Effector memory CD4-positive, alpha-beta T cell (primary cell): ENCODE measurements at regions not wholly inside any gene's neighbourhood (a gene's known extent, or its start where the extent isn't known, plus 50 kb on each side); places are given as distances from the start of the nearest gene placed in this dataset.

ENCODE experiments used
- DNase-seq, 3 donors: peaks; one replicate each; pipeline ENCODE4 v3.0.0-alpha.2; 2020
- H3K27ac ChIP-seq: 2 replicates; pipeline ENCODE4 v1.7.0; 2013; ENCODE audit warnings: mild to moderate bottlenecking, low read length, moderate library complexity; ENCODE audit not compliant: insufficient read depth, poor library complexity, severe bottlenecking
- H3K27me3 ChIP-seq: replicated peaks from 2 replicates; pipeline ENCODE4 v1.7.0; 2013; ENCODE audit warnings: mild to moderate bottlenecking, low read length; ENCODE audit not compliant: insufficient read depth, control insufficient read depth, poor library complexity, severe bottlenecking
- H3K36me3 ChIP-seq: 2 replicates; pipeline ENCODE4 v1.7.0; 2013; ENCODE audit warnings: mild to moderate bottlenecking, low read length, moderate library complexity; ENCODE audit not compliant: control insufficient read depth, insufficient read depth
- H3K4me1 ChIP-seq: 2 replicates; pipeline ENCODE4 v1.7.0; 2013; ENCODE audit warnings: low read length, mild to moderate bottlenecking; ENCODE audit not compliant: control insufficient read depth, insufficient read depth, poor library complexity, severe bottlenecking
- H3K4me3 ChIP-seq: 2 replicates; pipeline ENCODE4 v1.7.0; 2013; ENCODE audit warnings: low read length, low read depth, mild to moderate bottlenecking; ENCODE audit not compliant: insufficient read depth, poor library complexity, severe bottlenecking
- H3K9me3 ChIP-seq: 2 replicates; pipeline ENCODE4 v1.7.0; 2013; ENCODE audit warnings: mild to moderate bottlenecking, low read length, moderate library complexity; ENCODE audit not compliant: control insufficient read depth

- Histone ChIP-seq H3K9me3 (no peaks in the 10 kb centered on the region), H3K27ac (no peak overlapping the region), H3K36me3 (no peaks in the 10 kb centered on the region), H3K4me3 (no peak overlapping the region), H3K27me3 (no peaks in the 10 kb centered on the region), H3K4me1 (no peaks in the 10 kb centered on the region)
- DNase-seq = no peak
Measured at GRCh38 chr7:13692548-13692947, 296.9 kb downstream of the ETV1 start.

- no peaks in the 10 kb centered on the region for H3K4me1 ChIP-seq
- H3K27ac ChIP-seq = no peak overlapping the region
- no peak overlapping the region for H3K4me3 ChIP-seq
- no peaks in the 10 kb centered on the region for H3K9me3 ChIP-seq
- no peaks in the 10 kb centered on the region for H3K36me3 ChIP-seq
- no peaks in the 10 kb centered on the region for H3K27me3 ChIP-seq
- no peak for DNase-seq
Measured at GRCh38 chr7:13702251-13702650, 287.2 kb downstream of the ETV1 start.

GRCh38 chr7:13708670-13709069 lies 280.8 kb downstream of the ETV1 start:
- Histone ChIP-seq H3K9me3 (no peaks in the 10 kb centered on the region), H3K27me3 (no peaks in the 10 kb centered on the region), H3K4me3 (no peak overlapping the region), H3K27ac (no peak overlapping the region), H3K4me1 (no peaks in the 10 kb centered on the region), H3K36me3 (no peaks in the 10 kb centered on the region)
- no peak for DNase-seq

- Histone ChIP-seq H3K9me3 (peaks cover 7% of the 10 kb centered on the region), H3K4me3 (no peak overlapping the region), H3K27ac (no peak overlapping the region), H3K36me3 (no peaks in the 10 kb centered on the region), H3K4me1 (no peaks in the 10 kb centered on the region), H3K27me3 (no peaks in the 10 kb centered on the region)
- no peak for DNase-seq
Measured at GRCh38 chr7:13713092-13713491, 276.4 kb downstream of the ETV1 start.

GRCh38 chr7:13715534-13715933 lies 273.9 kb downstream of the ETV1 start:
- H3K27me3 ChIP-seq = no peaks in the 10 kb centered on the region
- H3K9me3 ChIP-seq = peaks cover 7% of the 10 kb centered on the region
- DNase-seq = no peak

GRCh38 chr7:13717031-13717430 lies 272.4 kb downstream of the ETV1 start:
- Histone ChIP-seq H3K27ac (no peak overlapping the region), H3K27me3 (no peaks in the 10 kb centered on the region)
- DNase-seq = no peak

More at GRCh38 chr7:13715534-13715933, 273.9 kb downstream of the ETV1 start:
- no peak overlapping the region for H3K4me3 ChIP-seq
- H3K27ac ChIP-seq = no peak overlapping the region
- no peaks in the 10 kb centered on the region for H3K36me3 ChIP-seq
- H3K4me1 ChIP-seq = no peaks in the 10 kb centered on the region

GRCh38 chr7:13724191-13724976 lies 265.1 kb downstream of the ETV1 start:
- Histone ChIP-seq H3K36me3 (no peaks in the 10 kb centered on the region), H3K9me3 (no peaks in the 10 kb centered on the region), H3K27ac (no peak overlapping the region), H3K27me3 (no peaks in the 10 kb centered on the region), H3K4me3 (no peak overlapping the region), H3K4me1 (no peaks in the 10 kb centered on the region)
- no peak for DNase-seq

More at GRCh38 chr7:13717031-13717430, 272.4 kb downstream of the ETV1 start:
- H3K4me3 ChIP-seq = no peak overlapping the region
- H3K4me1 ChIP-seq = no peaks in the 10 kb centered on the region
- peaks cover 7% of the 10 kb centered on the region for H3K9me3 ChIP-seq
- H3K36me3 ChIP-seq = no peaks in the 10 kb centered on the region

GRCh38 chr7:13724977-13725566 lies 264.4 kb downstream of the ETV1 start:
- no peak overlapping the region for H3K4me3 ChIP-seq
- DNase-seq = no peak
- H3K9me3 ChIP-seq = no peaks in the 10 kb centered on the region
- H3K4me1 ChIP-seq = no peaks in the 10 kb centered on the region
- H3K27ac ChIP-seq = no peak overlapping the region
- no peaks in the 10 kb centered on the region for H3K27me3 ChIP-seq
- H3K36me3 ChIP-seq = no peaks in the 10 kb centered on the region

GRCh38 chr7:13725591-13725990 lies 263.9 kb downstream of the ETV1 start:
- no peak for DNase-seq
- no peaks in the 10 kb centered on the region for H3K4me1 ChIP-seq
- no peaks in the 10 kb centered on the region for H3K9me3 ChIP-seq
- H3K27me3 ChIP-seq = no peaks in the 10 kb centered on the region
- no peaks in the 10 kb centered on the region for H3K36me3 ChIP-seq
- no peak overlapping the region for H3K27ac ChIP-seq
- no peak overlapping the region for H3K4me3 ChIP-seq

GRCh38 chr7:13727279-13727678 lies 262.2 kb downstream of the ETV1 start:
- H3K27me3 ChIP-seq = no peaks in the 10 kb centered on the region
- no peak overlapping the region for H3K27ac ChIP-seq
- DNase-seq = no peak
- H3K9me3 ChIP-seq = no peaks in the 10 kb centered on the region
- no peaks in the 10 kb centered on the region for H3K36me3 ChIP-seq
- no peaks in the 10 kb centered on the region for H3K4me1 ChIP-seq
- no peak overlapping the region for H3K4me3 ChIP-seq
